ENCODE measurements at regions not wholly inside any gene's neighbourhood (a gene's known extent, or its start where the extent isn't known, plus 50 kb on each side); places are given as distances from the start of the nearest gene placed in this dataset.

GRCh38 chr7:1291845-1292765 lies 59.4 kb downstream of the UNCX start:
- TF ChIP-seq PATZ1 (CRISPR knock-in tag; IDR thresholded peaks at IDR 0.05; ENCODE audit: borderline replicate concordance) (no peak), ZFP3 (CRISPR knock-in tag; IDR thresholded peaks at IDR 0.05) (no peak), CSDC2 (CRISPR knock-in tag; IDR thresholded peaks at IDR 0.05) (no peak), ZNF8 (CRISPR knock-in tag; IDR thresholded peaks at IDR 0.05) (no peak), ISL1 (CRISPR knock-in tag; IDR thresholded peaks at IDR 0.05) (no peak), CREB5 (CRISPR knock-in tag; IDR thresholded peaks at IDR 0.05; ENCODE audit: low read depth) (no peak), ARNTL (CRISPR knock-in tag; IDR thresholded peaks at IDR 0.05; ENCODE audit: borderline replicate concordance, low read depth) (no peak)

Data from SK-N-SH treated with all-trans-retinoic acid at 6 μM for 48 hours (cell line).